ENCODE measurements at regions not wholly inside any gene's neighbourhood (a gene's known extent, or its start where the extent isn't known, plus 50 kb on each side); places are given as distances from the start of the nearest gene placed in this dataset.

- Histone ChIP-seq H3K36me3 (no peaks in the 10 kb centered on the region), H3K27me3 (no peaks in the 10 kb centered on the region), H3K4me1 (no peaks in the 10 kb centered on the region), H3K27ac (no peak overlapping the region), H3K4me3 (no peak overlapping the region), H3K9me3 (no peaks in the 10 kb centered on the region)
- DNase-seq (ENCODE audit: low spot score), result no peak
- no peak for TF ChIP-seq CTCF (IDR thresholded peaks at IDR 0.05)
Measured at GRCh38 chr13:106173891-106174610, 361.4 kb downstream of the EFNB2 start.

DNA sequence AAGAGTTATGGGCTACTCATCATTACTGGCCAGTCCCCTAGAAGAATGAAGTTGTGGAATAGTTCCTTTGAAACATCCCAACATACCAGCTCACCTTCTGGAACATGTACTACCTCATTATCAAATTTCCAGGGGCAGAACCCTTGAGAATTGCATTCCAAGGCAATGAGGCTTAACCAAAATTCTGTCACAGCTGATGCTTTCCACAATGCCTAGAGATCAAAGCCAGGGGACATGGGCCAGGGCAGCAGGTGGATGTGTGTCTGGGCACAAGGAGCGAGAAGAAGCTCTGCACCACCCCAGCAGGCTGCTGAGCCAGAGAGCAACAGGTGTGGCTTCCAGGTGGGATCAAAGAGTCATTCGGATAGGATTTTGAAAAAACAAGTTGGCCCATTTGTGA is 362.1 kb downstream of the EFNB2 start:
- no peak for TF ChIP-seq CTCF (IDR thresholded peaks at IDR 0.05)
- Histone ChIP-seq H3K27ac (no peak overlapping the region), H3K9me3 (no peaks in the 10 kb centered on the region), H3K4me1 (no peaks in the 10 kb centered on the region), H3K4me3 (no peak overlapping the region), H3K36me3 (no peaks in the 10 kb centered on the region), H3K27me3 (no peaks in the 10 kb centered on the region)
- no peak for DNase-seq (ENCODE audit: low spot score)

DNA sequence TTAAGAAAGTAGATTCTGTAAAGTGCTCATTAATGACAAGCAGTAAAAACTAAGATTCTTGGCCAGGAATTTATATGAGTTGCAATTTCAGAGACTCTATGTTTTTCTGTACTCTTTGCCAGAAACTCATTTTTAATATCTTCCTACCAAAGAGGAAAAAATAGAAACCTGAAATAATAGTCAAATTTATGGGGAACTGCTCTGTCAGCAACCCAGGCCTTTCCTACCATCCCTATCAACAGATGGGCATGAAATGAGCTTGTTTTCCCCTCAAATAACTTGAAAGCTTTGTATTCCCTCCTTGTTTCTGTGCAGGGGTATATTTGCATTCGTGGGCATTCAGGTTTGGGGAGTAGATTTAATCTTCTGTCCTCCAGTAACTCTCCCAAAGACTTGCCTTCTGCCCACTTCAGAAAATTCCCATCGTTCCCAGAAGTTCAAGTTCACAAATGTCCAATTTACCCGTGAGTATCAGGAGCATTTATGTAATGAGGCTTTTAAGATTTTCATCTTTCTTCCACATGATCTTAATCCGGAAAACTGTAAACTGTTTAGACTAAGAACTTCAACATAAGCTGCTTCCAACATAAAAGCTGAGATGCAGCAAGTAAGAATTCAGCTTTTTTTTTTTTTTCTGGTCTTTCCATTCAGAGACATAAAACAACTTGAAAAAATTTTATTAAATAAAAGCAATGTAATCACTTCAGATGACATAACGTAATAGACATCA is 363.1 kb downstream of the EFNB2 start:
- no peaks in the 10 kb centered on the region for H3K4me1 ChIP-seq
- TF ChIP-seq CTCF (IDR thresholded peaks at IDR 0.05), result no peak
- H3K27ac ChIP-seq, result no peak overlapping the region
- H3K27me3 ChIP-seq, result no peaks in the 10 kb centered on the region
- H3K36me3 ChIP-seq, result no peaks in the 10 kb centered on the region
- no peak for DNase-seq (ENCODE audit: low spot score)
- H3K4me3 ChIP-seq, result no peak overlapping the region
- H3K9me3 ChIP-seq, result no peaks in the 10 kb centered on the region

GRCh38 chr13:106163426-106163825 is 372.0 kb downstream of the EFNB2 start:
- H3K4me3 ChIP-seq, result no peak overlapping the region
- peaks cover 0 to 8% of the 10 kb centered on the region in 2 donors for H3K9me3 ChIP-seq
- no peaks in the 10 kb centered on the region for H3K4me1 ChIP-seq
- H3K27me3 ChIP-seq, result no peaks in the 10 kb centered on the region
- H3K36me3 ChIP-seq, result no peaks in the 10 kb centered on the region
- no peak overlapping the region for H3K27ac ChIP-seq
- no peak for DNase-seq (ENCODE audit: low spot score)
- no peak for TF ChIP-seq CTCF (IDR thresholded peaks at IDR 0.05)

- H3K36me3 ChIP-seq, result no peaks in the 10 kb centered on the region
- no peak for DNase-seq (ENCODE audit: low spot score)
- no peak for TF ChIP-seq CTCF (IDR thresholded peaks at IDR 0.05)
- H3K27me3 ChIP-seq, result no peaks in the 10 kb centered on the region
- H3K9me3 ChIP-seq, result peaks cover 0 to 8% of the 10 kb centered on the region in 2 donors
- no peak overlapping the region for H3K4me3 ChIP-seq
- H3K27ac ChIP-seq, result no peak overlapping the region
- no peaks in the 10 kb centered on the region for H3K4me1 ChIP-seq
Measured at GRCh38 chr13:106161146-106161545, 374.3 kb downstream of the EFNB2 start.

All from right atrium auricular region (tissue), 2 donors.